GM21381 (cell line): ENCODE measurements at regions not wholly inside any gene's neighbourhood (a gene's known extent, or its start where the extent isn't known, plus 50 kb on each side); places are given as distances from the start of the nearest gene placed in this dataset.
"Not testable (repeated sequence)": the region's sequence is repeated elsewhere in the genome, so short reads cannot be mapped to it uniquely, and the experiment has no call there.

ENCODE experiments used
- ATAC-seq: cut with Tn5 transposase; IDR thresholded peaks from one replicate; pipeline ENCODE4 v1.9.1; 2021; ENCODE audit warnings: mild to moderate bottlenecking, moderate library complexity; ENCODE audit not compliant: unreplicated experiment

GRCh38 chr15:88994286-88994685 is 81.1 kb upstream of the MFGE8 start:
- ATAC-seq = no peak

- no peak for ATAC-seq
Observed at GRCh38 chr15:88995449-88995848, 82.3 kb upstream of the MFGE8 start.

GRCh38 chr15:88997531-88997930 is 84.4 kb upstream of the MFGE8 start:
- ATAC-seq = no peak

- ATAC-seq = no peak
Observed at GRCh38 chr15:88998980-88999713, 86.0 kb upstream of the MFGE8 start.

GRCh38 chr15:89001708-89002275 is 86.5 kb upstream of the ABHD2 start:
- not testable (repeated sequence) for ATAC-seq

GRCh38 chr15:89002281-89002761 is 85.9 kb upstream of the ABHD2 start:
- ATAC-seq = peak; percentile 86

GRCh38 chr15:89002830-89003229 is 85.4 kb upstream of the ABHD2 start:
- no peak for ATAC-seq

GRCh38 chr15:89003865-89004725 is 84.2 kb upstream of the ABHD2 start:
- no peak for ATAC-seq

- ATAC-seq = no peak
Observed at GRCh38 chr15:89004726-89005030, 83.6 kb upstream of the ABHD2 start.

- not testable (repeated sequence) for ATAC-seq
Observed at GRCh38 chr15:89007527-89007926, 80.7 kb upstream of the ABHD2 start.

GRCh38 chr15:89007989-89008388 is 80.3 kb upstream of the ABHD2 start:
- no peak for ATAC-seq

- ATAC-seq = no peak
Observed at GRCh38 chr15:89009080-89009479, 79.2 kb upstream of the ABHD2 start.

GRCh38 chr15:89015412-89016097 is 72.7 kb upstream of the ABHD2 start:
- ATAC-seq = no peak

- ATAC-seq = no peak
Observed at GRCh38 chr15:89016549-89017041, 71.7 kb upstream of the ABHD2 start.

- ATAC-seq = no peak
Observed at GRCh38 chr15:89017370-89018066, 70.7 kb upstream of the ABHD2 start.

GRCh38 chr15:89018207-89018606 is 70.0 kb upstream of the ABHD2 start:
- ATAC-seq = no peak

GRCh38 chr15:89019436-89019835 is 68.8 kb upstream of the ABHD2 start:
- no peak for ATAC-seq

- no peak for ATAC-seq
Observed at GRCh38 chr15:89021224-89021623, 67.0 kb upstream of the ABHD2 start.

GRCh38 chr15:89021886-89022285 is 66.4 kb upstream of the ABHD2 start:
- not testable (repeated sequence) for ATAC-seq

- ATAC-seq = no peak
Observed at GRCh38 chr15:89023311-89023961, 64.8 kb upstream of the ABHD2 start.
